GM12874 (cell line): ENCODE measurements at regions not wholly inside any gene's neighbourhood (a gene's known extent, or its start where the extent isn't known, plus 50 kb on each side); places are given as distances from the start of the nearest gene placed in this dataset.

ENCODE experiments used
- CTCF ChIP-seq: IDR thresholded peaks from 2 replicates; pipeline ENCODE4 v1.5.1; 2011; ENCODE audit warnings: low read depth, mild to moderate bottlenecking, control low read depth, low read length, moderate library complexity; ENCODE audit not compliant: insufficient read depth

- TF ChIP-seq CTCF: no peak
These were observed 208.8 kb upstream of the EEA1 start for GRCh38 chr12:93137656-93138612.

- TF ChIP-seq CTCF: no peak
These were observed 210.1 kb upstream of the EEA1 start for GRCh38 chr12:93139028-93139665.

- no peak for TF ChIP-seq CTCF
These were observed 211.2 kb upstream of the EEA1 start for GRCh38 chr12:93140325-93140724.

GRCh38 chr12:93140801-93141200 is 211.7 kb upstream of the EEA1 start:
- TF ChIP-seq CTCF: no peak

GRCh38 chr12:93142881-93143280 is 213.8 kb upstream of the EEA1 start:
- TF ChIP-seq CTCF: no peak

- TF ChIP-seq CTCF: no peak
These were observed 215.0 kb upstream of the EEA1 start for GRCh38 chr12:93144109-93144508.

- TF ChIP-seq CTCF: no peak
These were observed 216.0 kb upstream of the EEA1 start for GRCh38 chr12:93145086-93145485.
